ENCODE measurements at regions not wholly inside any gene's neighbourhood (a gene's known extent, or its start where the extent isn't known, plus 50 kb on each side); places are given as distances from the start of the nearest gene placed in this dataset.

DNA sequence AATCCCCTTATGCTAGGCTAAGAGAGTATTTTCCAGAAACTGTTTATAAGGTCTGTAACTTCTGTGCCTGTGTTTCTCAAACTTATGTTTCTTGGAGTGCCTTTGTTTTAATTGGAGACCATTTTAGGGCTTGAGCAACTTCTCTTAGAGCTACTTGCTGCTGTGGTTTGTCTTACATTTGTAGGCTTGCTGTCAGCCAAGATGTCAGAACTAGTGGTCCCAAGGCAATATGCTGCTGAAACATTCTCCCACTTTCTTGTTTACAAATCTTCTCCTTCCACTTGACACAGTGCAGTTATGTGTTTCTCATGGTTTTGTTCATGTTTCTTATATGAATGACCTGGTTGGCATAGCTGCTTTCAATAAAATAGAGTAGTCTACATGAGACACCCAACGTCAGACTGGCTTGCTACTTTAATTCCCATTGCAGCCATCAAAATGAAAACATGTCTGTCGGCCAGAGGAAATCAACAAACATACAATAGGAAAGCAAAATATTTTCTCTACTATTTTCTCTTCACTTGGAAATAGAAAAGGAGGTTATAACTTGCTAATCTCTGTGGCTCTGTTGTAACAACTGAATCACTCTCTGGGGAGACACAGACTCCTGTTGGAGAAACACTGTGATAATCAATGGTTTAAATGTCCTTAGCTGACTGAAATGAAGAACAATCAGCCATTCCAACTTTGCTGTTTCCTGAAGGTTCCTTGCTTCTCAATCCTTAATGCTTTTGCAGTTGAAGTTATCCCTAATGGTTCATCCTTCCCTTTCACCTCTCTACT lies 426.4 kb downstream of the PDGFC start:
- TF ChIP-seq, protein P1, sequence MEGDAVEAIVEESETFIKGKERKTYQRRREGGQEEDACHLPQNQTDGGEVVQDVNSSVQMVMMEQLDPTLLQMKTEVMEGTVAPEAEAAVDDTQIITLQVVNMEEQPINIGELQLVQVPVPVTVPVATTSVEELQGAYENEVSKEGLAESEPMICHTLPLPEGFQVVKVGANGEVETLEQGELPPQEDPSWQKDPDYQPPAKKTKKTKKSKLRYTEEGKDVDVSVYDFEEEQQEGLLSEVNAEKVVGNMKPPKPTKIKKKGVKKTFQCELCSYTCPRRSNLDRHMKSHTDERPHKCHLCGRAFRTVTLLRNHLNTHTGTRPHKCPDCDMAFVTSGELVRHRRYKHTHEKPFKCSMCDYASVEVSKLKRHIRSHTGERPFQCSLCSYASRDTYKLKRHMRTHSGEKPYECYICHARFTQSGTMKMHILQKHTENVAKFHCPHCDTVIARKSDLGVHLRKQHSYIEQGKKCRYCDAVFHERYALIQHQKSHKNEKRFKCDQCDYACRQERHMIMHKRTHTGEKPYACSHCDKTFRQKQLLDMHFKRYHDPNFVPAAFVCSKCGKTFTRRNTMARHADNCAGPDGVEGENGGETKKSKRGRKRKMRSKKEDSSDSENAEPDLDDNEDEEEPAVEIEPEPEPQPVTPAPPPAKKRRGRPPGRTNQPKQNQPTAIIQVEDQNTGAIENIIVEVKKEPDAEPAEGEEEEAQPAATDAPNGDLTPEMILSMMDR (IDR thresholded peaks at IDR 0.05), result no peak
- TF ChIP-seq POLR2A (IDR thresholded peaks at IDR 0.05; ENCODE audit: low read length) (no peak), PHF8 (IDR thresholded peaks at IDR 0.05; ENCODE audit: borderline replicate concordance, low read depth) (no peak), MAZ (IDR thresholded peaks at IDR 0.05; ENCODE audit: borderline replicate concordance, low read depth, low read length) (no peak), EP300 (IDR thresholded peaks at IDR 0.05) (no peak), CEBPB (IDR thresholded peaks at IDR 0.05) (no peak)
- TF ChIP-seq, protein P2, sequence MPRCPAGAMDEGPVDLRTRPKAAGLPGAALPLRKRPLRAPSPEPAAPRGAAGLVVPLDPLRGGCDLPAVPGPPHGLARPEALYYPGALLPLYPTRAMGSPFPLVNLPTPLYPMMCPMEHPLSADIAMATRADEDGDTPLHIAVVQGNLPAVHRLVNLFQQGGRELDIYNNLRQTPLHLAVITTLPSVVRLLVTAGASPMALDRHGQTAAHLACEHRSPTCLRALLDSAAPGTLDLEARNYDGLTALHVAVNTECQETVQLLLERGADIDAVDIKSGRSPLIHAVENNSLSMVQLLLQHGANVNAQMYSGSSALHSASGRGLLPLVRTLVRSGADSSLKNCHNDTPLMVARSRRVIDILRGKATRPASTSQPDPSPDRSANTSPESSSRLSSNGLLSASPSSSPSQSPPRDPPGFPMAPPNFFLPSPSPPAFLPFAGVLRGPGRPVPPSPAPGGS (IDR thresholded peaks at IDR 0.05), result no peak

All from A549 (cell line).